Osteocyte (in vitro differentiated cells): ENCODE measurements at regions not wholly inside any gene's neighbourhood (a gene's known extent, or its start where the extent isn't known, plus 50 kb on each side); places are given as distances from the start of the nearest gene placed in this dataset.

Source experiments
- DNase-seq: peaks from one replicate; pipeline ENCODE4 v3.0.0; 2021; ENCODE audit warnings: mixed read lengths; ENCODE audit not compliant: unreplicated experiment; ENCODE audit errors: extremely low spot score
- H3K27ac Mint-ChIP-seq: one replicate; pipeline ENCODE4 v1.8.0; 2021; ENCODE audit warnings: mild to moderate bottlenecking, mixed read lengths; ENCODE audit not compliant: unreplicated experiment
- H3K27me3 Mint-ChIP-seq: one replicate; pipeline ENCODE4 v1.8.0; 2021; ENCODE audit warnings: mixed read lengths; ENCODE audit not compliant: unreplicated experiment
- H3K36me3 Mint-ChIP-seq: one replicate; pipeline ENCODE4 v1.8.0; 2021; ENCODE audit warnings: mixed read lengths; ENCODE audit not compliant: unreplicated experiment
- H3K4me1 Mint-ChIP-seq: one replicate; pipeline ENCODE4 v1.8.0; 2021; ENCODE audit warnings: mixed read lengths; ENCODE audit not compliant: unreplicated experiment
- H3K4me3 Mint-ChIP-seq: one replicate; pipeline ENCODE4 v1.8.0; 2021; ENCODE audit warnings: mild to moderate bottlenecking, moderate library complexity, mixed read lengths; ENCODE audit not compliant: unreplicated experiment
- H3K9me3 Mint-ChIP-seq: one replicate; pipeline ENCODE4 v1.8.0; 2021; ENCODE audit warnings: mixed read lengths; ENCODE audit not compliant: unreplicated experiment
- TF ChIP-seq, protein P1 (sequence below): fragments of 200-600 bp; sonication (generic); IDR thresholded peaks from 2 replicates; pipeline ENCODE4 v1.5.0; 2021; ENCODE audit warnings: antibody characterized with exemption, mild to moderate bottlenecking, moderate library complexity

GRCh38 chr14:55798406-55798805, 218.4 kb downstream of the KTN1 start:
- DNase-seq, result no peak
- Mint-ChIP-seq H3K27me3 (peaks cover 6% of the 10 kb centered on the region), H3K4me1 (no peaks in the 10 kb centered on the region), H3K27ac (no peak overlapping the region), H3K4me3 (no peak overlapping the region), H3K9me3 (no peaks in the 10 kb centered on the region), H3K36me3 (no peaks in the 10 kb centered on the region)
- TF ChIP-seq, protein P1, sequence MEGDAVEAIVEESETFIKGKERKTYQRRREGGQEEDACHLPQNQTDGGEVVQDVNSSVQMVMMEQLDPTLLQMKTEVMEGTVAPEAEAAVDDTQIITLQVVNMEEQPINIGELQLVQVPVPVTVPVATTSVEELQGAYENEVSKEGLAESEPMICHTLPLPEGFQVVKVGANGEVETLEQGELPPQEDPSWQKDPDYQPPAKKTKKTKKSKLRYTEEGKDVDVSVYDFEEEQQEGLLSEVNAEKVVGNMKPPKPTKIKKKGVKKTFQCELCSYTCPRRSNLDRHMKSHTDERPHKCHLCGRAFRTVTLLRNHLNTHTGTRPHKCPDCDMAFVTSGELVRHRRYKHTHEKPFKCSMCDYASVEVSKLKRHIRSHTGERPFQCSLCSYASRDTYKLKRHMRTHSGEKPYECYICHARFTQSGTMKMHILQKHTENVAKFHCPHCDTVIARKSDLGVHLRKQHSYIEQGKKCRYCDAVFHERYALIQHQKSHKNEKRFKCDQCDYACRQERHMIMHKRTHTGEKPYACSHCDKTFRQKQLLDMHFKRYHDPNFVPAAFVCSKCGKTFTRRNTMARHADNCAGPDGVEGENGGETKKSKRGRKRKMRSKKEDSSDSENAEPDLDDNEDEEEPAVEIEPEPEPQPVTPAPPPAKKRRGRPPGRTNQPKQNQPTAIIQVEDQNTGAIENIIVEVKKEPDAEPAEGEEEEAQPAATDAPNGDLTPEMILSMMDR, result no peak

GRCh38 chr14:55799508-55800095, 219.6 kb downstream of the KTN1 start:
- no peak for DNase-seq
- Mint-ChIP-seq H3K36me3 (no peaks in the 10 kb centered on the region), H3K27me3 (peaks cover 6% of the 10 kb centered on the region), H3K27ac (no peak overlapping the region), H3K9me3 (no peaks in the 10 kb centered on the region), H3K4me1 (no peaks in the 10 kb centered on the region), H3K4me3 (no peak overlapping the region)
- TF ChIP-seq, protein P1, result no peak

DNA sequence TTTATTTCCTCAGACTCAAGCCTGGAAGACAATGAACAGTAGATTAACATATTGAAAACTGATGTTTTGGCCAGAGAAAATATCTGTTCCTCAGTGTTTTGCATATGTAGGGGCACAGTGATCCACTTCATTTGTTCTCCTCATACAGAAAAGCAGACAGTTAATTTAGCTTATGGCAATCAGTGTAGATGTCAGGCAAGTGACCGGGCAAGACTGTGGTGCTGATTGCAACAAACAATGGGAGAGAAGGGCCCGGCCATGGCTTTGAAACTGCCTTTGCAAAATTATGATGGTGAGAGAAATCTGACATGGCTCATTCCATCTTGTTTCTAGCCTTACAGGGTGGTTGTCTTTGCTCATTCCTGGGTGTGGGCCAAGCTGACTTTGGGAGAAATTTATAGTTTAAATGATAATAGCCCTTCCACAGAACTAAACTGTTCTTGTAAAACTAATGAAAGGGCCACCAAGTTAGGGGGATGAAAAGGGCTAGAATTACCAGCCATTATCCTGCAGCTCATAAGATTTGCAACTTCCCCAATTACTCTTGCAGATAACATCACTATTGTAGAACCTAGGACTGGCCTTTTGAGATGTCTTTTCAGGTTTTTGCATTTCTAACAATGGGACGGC, 220.3 kb downstream of the KTN1 start:
- DNase-seq, result no peak
- TF ChIP-seq, protein P1, result no peak
- Mint-ChIP-seq H3K4me1 (no peaks in the 10 kb centered on the region), H3K27ac (no peak overlapping the region), H3K36me3 (no peaks in the 10 kb centered on the region), H3K27me3 (peaks cover 6% of the 10 kb centered on the region), H3K4me3 (no peak overlapping the region), H3K9me3 (no peaks in the 10 kb centered on the region)

GRCh38 chr14:55801121-55801520, 221.1 kb downstream of the KTN1 start:
- Mint-ChIP-seq H3K27ac (no peak overlapping the region), H3K9me3 (no peaks in the 10 kb centered on the region), H3K27me3 (peaks cover 6% of the 10 kb centered on the region), H3K4me1 (no peaks in the 10 kb centered on the region), H3K36me3 (no peaks in the 10 kb centered on the region), H3K4me3 (no peak overlapping the region)
- DNase-seq, result no peak
- TF ChIP-seq, protein P1, result no peak

DNA sequence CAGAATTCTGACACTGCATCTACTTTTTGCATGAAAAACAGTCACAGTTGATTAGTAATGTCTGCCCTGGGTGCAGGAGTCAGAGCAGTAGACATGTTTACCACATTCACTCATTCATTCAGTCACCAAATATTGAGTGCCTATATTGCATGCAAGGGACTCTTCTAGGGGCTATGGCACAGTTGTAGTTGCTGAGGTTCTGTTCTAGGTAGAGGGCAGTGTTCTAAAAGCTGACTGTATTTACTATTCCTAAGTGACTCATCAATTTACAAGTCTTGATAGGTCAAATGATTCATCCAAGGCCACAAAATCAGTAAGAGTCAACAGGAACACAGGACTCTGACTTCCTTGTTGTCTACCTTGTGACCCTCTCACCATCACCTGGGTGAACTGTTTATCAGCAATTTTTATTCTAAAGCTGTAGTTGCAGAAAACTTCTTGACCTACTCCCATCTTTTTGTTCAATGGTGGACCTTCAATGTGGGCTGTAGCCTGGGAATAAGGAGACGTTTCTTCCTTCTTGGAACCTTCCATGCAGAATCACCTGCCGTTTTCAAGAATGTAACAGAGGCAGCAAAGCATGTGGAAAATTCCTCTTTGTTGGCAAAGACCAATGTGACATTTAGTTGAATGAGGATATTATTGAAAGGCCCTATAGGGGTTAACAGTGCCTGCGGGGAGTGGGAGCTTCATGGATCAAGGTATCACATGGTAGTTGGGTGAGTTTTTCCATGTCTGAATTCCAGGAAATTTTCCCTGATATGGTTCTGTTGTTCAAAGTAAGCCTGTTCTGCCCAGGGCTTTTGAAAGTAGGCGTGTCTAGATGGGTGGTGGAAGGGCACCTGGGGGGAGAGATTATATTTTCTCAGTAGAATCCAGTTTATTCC, 223.2 kb downstream of the KTN1 start:
- no peak for DNase-seq
- TF ChIP-seq, protein P1, result no peak
- Mint-ChIP-seq H3K36me3 (no peaks in the 10 kb centered on the region), H3K4me1 (peaks cover 2% of the 10 kb centered on the region), H3K27ac (no peak overlapping the region), H3K27me3 (peaks cover 8% of the 10 kb centered on the region), H3K4me3 (no peak overlapping the region), H3K9me3 (no peaks in the 10 kb centered on the region)
